ENCODE measurements at regions not wholly inside any gene's neighbourhood (a gene's known extent, or its start where the extent isn't known, plus 50 kb on each side); places are given as distances from the start of the nearest gene placed in this dataset.
"Not testable (repeated sequence)": the region's sequence is repeated elsewhere in the genome, so short reads cannot be mapped to it uniquely, and the experiment has no call there.

- Histone ChIP-seq H3K4me3 (no peak overlapping the region), H3K4me1 (no peaks in the 10 kb centered on the region), H3K27me3 (ENCODE audit: low read depth) (peaks cover 11% of the 10 kb centered on the region), H3K36me3 (replicated peaks) (no peaks in the 10 kb centered on the region), H3K9me3 (no peaks in the 10 kb centered on the region)
- DNase-seq (ENCODE audit: low spot score in 2 of 2) = peak; percentile 62 to 71
- in situ Hi-C loops (cut with MboI; ENCODE audit: low sequenced_read_pairs) = loop anchor here (10.0 kb wide), 1 partner anchor 159 kb away; no protein-coding TSS in a partner anchor
These were observed 210.4 kb upstream of the ADO start for GRCh38 chr10:62594093-62594520.

GRCh38 chr10:62597226-62597625 lies 207.3 kb upstream of the ADO start:
- H3K4me3 ChIP-seq = no peak overlapping the region
- no peaks in the 10 kb centered on the region for H3K27me3 ChIP-seq (ENCODE audit: low read depth)
- H3K9me3 ChIP-seq = no peaks in the 10 kb centered on the region
- in situ Hi-C loops (cut with MboI; ENCODE audit: low sequenced_read_pairs) = loop anchor here (10.0 kb wide), 1 partner anchor 162 kb away; no protein-coding TSS in a partner anchor
- no peaks in the 10 kb centered on the region for H3K4me1 ChIP-seq
- no peaks in the 10 kb centered on the region for H3K36me3 ChIP-seq (replicated peaks)
- DNase-seq (ENCODE audit: low spot score in 2 of 2) = no peak

DNA sequence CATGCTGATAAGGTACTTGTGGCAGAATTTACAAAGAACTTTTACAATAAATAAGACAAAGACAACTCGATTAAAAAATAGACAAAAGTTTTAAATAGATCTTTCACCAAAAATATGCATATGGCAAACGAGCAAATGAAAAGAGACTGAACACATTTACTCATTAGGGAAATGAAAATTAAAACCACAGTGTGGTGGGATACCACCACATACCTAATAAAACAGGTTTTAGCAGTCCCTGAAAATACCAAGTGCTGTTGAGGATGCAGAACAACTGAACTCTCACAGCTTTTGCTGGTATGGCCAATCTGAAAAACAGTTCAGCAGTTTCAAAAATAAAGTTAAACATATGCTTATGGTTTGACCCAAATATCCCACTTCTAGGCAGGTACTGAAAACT lies 205.4 kb upstream of the ADO start:
- in situ Hi-C loops (cut with MboI; ENCODE audit: low sequenced_read_pairs) = loop anchor here (10.0 kb wide), 1 partner anchor 164 kb away; no protein-coding TSS in a partner anchor
- no peak for DNase-seq (ENCODE audit: low spot score in 2 of 2)
- no peaks in the 10 kb centered on the region for H3K9me3 ChIP-seq
- H3K36me3 ChIP-seq (replicated peaks) = no peaks in the 10 kb centered on the region
- H3K4me1 ChIP-seq = no peaks in the 10 kb centered on the region
- no peaks in the 10 kb centered on the region for H3K27me3 ChIP-seq (ENCODE audit: low read depth)
- H3K4me3 ChIP-seq = no peak overlapping the region

GRCh38 chr10:62606551-62606950 lies 198.0 kb upstream of the ADO start:
- H3K9me3 ChIP-seq; in situ Hi-C loops (cut with MboI; ENCODE audit: low sequenced_read_pairs); DNase-seq (ENCODE audit: low spot score in 2 of 2); H3K36me3 ChIP-seq (replicated peaks); H3K27me3 ChIP-seq (ENCODE audit: low read depth); H3K4me1 ChIP-seq; H3K4me3 ChIP-seq: not testable (repeated sequence)

GRCh38 chr10:62608189-62608875 lies 196.2 kb upstream of the ADO start:
- in situ Hi-C loops (cut with MboI; ENCODE audit: low sequenced_read_pairs); H3K9me3 ChIP-seq; H3K36me3 ChIP-seq (replicated peaks); H3K4me3 ChIP-seq; H3K27me3 ChIP-seq (ENCODE audit: low read depth); H3K4me1 ChIP-seq: not testable (repeated sequence)
- DNase-seq (ENCODE audit: low spot score in 2 of 2) = peak in 1 of 2 experiments; percentile 42

- Histone ChIP-seq H3K36me3 (replicated peaks) (no peaks in the 10 kb centered on the region), H3K4me3 (no peak overlapping the region), H3K9me3 (no peaks in the 10 kb centered on the region), H3K4me1 (no peaks in the 10 kb centered on the region), H3K27me3 (ENCODE audit: low read depth) (no peaks in the 10 kb centered on the region)
- in situ Hi-C loops (cut with MboI; ENCODE audit: low sequenced_read_pairs) = loop anchor here (10.0 kb wide), 2 partner anchors 204 to 544 kb away; partner anchors contain the start of gene EGR2
- peak; percentile 16 to 78 for DNase-seq (ENCODE audit: low spot score in 2 of 2)
These were observed 193.8 kb upstream of the ADO start for GRCh38 chr10:62610649-62611229.

- Histone ChIP-seq H3K4me3 (no peak overlapping the region), H3K36me3 (replicated peaks) (no peaks in the 10 kb centered on the region), H3K27me3 (ENCODE audit: low read depth) (no peaks in the 10 kb centered on the region), H3K4me1 (no peaks in the 10 kb centered on the region), H3K9me3 (no peaks in the 10 kb centered on the region)
- DNase-seq (ENCODE audit: low spot score in 2 of 2) = no peak
- in situ Hi-C loops (cut with MboI; ENCODE audit: low sequenced_read_pairs) = loop anchor here (10.0 kb wide), 2 partner anchors 201 to 541 kb away; partner anchors contain the start of gene EGR2
These were observed 191.1 kb upstream of the ADO start for GRCh38 chr10:62613424-62613823.

DNA sequence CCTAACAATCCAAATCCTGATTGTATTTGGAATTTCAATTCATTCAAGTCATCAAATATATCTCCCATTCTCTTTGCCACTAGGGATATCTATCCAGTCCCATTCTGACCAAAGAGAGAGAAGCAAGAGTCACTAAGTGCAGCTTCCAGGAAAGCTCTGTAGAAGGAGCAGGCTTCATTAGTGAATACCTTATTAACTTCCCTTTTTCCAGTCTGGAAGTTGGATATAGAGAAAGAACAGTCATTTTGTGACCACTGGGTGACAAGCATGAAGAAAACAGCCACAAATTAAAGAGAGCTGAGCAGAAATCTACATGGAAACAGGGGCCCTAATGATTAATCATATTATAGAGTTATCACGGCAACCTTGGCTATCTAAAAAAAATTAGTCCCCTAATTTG lies 190.7 kb upstream of the ADO start:
- Histone ChIP-seq H3K4me1 (no peaks in the 10 kb centered on the region), H3K36me3 (replicated peaks) (no peaks in the 10 kb centered on the region), H3K27me3 (ENCODE audit: low read depth) (no peaks in the 10 kb centered on the region), H3K4me3 (no peak overlapping the region), H3K9me3 (no peaks in the 10 kb centered on the region)
- no peak for DNase-seq (ENCODE audit: low spot score in 2 of 2)
- in situ Hi-C loops (cut with MboI; ENCODE audit: low sequenced_read_pairs) = loop anchor here (10.0 kb wide), 2 partner anchors 201 to 541 kb away; partner anchors contain the start of gene EGR2

GRCh38 chr10:62614389-62615157 lies 189.9 kb upstream of the ADO start:
- no peak for DNase-seq (ENCODE audit: low spot score in 2 of 2)
- Histone ChIP-seq H3K4me1 (no peaks in the 10 kb centered on the region), H3K27me3 (ENCODE audit: low read depth) (no peaks in the 10 kb centered on the region), H3K4me3 (no peak overlapping the region), H3K9me3 (no peaks in the 10 kb centered on the region), H3K36me3 (replicated peaks) (no peaks in the 10 kb centered on the region)
- in situ Hi-C loops (cut with MboI; ENCODE audit: low sequenced_read_pairs) = loop anchor here (10.0 kb wide), 2 partner anchors 200 to 540 kb away; partner anchors contain the start of gene EGR2

DNA sequence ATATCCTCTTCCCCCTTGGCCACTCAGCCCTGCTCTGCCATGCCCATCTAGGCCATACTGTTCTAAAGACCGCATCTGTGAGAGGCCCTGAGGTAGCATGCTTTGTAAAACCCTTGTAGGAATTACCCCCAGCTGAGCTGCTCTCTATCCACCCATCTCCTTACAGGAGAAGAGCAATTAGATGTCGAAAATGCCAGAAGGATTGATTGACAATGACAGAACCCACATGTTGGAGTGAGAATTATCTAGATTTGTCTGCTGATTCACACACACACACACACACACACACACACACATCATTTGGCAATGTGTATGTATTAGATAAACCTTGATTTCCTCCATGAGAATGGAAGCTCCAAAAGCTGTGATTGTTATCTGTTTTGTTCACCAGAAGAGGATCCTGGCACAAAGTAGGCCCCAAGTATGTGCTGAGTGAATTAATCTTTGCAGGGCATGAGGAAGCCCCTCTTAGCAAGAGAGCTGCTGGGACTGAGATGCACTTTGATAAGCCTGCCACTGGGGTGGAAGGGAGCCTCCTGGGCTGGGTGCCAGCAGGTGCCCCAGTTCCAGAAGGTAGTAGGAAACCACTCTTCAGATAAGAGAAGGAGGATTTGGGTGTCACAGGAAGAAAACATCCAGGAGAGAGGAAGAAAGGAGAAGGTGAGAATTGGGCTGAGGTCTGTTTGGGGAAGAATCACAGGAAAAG lies 187.5 kb upstream of the ADO start:
- Histone ChIP-seq H3K4me3 (no peak overlapping the region), H3K9me3 (no peaks in the 10 kb centered on the region), H3K4me1 (no peaks in the 10 kb centered on the region), H3K36me3 (replicated peaks) (no peaks in the 10 kb centered on the region), H3K27me3 (ENCODE audit: low read depth) (no peaks in the 10 kb centered on the region)
- in situ Hi-C loops (cut with MboI; ENCODE audit: low sequenced_read_pairs) = loop anchor here (10.0 kb wide), 2 partner anchors 198 to 538 kb away; partner anchors contain the start of gene EGR2
- no peak for DNase-seq (ENCODE audit: low spot score in 2 of 2)

- Histone ChIP-seq H3K36me3 (replicated peaks) (no peaks in the 10 kb centered on the region), H3K4me1 (no peaks in the 10 kb centered on the region)
- in situ Hi-C loops (cut with MboI; ENCODE audit: low sequenced_read_pairs) = loop anchor here (10.0 kb wide), 2 partner anchors 197 to 537 kb away; partner anchors contain the start of gene EGR2
These were observed 186.9 kb upstream of the ADO start for GRCh38 chr10:62617652-62618051.

DNA sequence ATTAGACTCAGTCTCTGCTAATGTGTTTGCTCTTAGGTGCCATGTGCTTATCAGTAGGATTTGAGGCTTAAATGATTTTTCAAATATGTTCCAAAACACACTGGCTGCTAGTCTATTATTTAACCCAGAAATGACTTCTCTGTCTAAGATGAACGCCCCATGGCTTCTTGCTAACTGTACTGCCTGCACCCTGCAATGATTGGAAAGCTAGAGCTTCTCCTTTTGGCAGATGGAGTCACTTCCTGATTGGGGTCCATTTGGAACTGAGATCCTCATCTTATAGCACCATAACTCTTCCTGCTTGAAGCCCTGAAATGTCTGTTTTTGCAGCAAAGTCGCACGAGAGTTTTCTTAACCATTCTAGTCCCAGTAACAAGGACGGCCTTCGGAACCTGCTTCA lies 186.5 kb upstream of the ADO start:
- no peak for DNase-seq (ENCODE audit: low spot score in 2 of 2)
- in situ Hi-C loops (cut with MboI; ENCODE audit: low sequenced_read_pairs) = loop anchor here (10.0 kb wide), 2 partner anchors 197 to 537 kb away; partner anchors contain the start of gene EGR2
- H3K9me3 ChIP-seq = no peaks in the 10 kb centered on the region
- H3K4me1 ChIP-seq = no peaks in the 10 kb centered on the region
- no peaks in the 10 kb centered on the region for H3K27me3 ChIP-seq (ENCODE audit: low read depth)
- no peaks in the 10 kb centered on the region for H3K36me3 ChIP-seq (replicated peaks)
- H3K4me3 ChIP-seq = no peak overlapping the region

More at GRCh38 chr10:62617652-62618051, 186.9 kb upstream of the ADO start:
- H3K27me3 ChIP-seq (ENCODE audit: low read depth) = no peaks in the 10 kb centered on the region
- no peak for DNase-seq (ENCODE audit: low spot score in 2 of 2)
- no peak overlapping the region for H3K4me3 ChIP-seq
- H3K9me3 ChIP-seq = no peaks in the 10 kb centered on the region
